ENCODE measurements at regions not wholly inside any gene's neighbourhood (a gene's known extent, or its start where the extent isn't known, plus 50 kb on each side); places are given as distances from the start of the nearest gene placed in this dataset.

DNA sequence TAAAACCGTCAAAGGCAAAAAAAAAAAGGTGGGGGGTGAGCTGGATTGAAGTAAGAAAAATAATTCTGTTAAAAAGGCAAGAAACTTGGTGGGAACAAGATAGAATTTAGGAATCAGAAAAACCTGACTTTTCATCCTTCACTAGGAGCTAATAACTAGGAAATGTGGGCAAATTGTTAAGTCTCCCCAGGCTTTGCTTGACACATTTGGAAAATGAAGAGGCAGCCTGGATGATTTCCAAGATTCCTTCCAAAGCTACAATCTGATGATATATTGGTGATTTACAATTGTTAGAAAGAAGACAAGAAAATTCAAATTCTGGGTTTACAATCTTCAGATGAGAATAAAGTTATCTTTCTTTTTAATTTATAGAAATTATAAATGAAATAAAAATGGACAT, 1062.5 kb downstream of the ADGRL3 start:
- no peak for TF ChIP-seq EP300 (IDR thresholded peaks at IDR 0.05)
- no peak for TF ChIP-seq CTCF (IDR thresholded peaks at IDR 0.05)
- TF ChIP-seq POLR2AphosphoS5 (IDR thresholded peaks at IDR 0.05) = no peak
- TF ChIP-seq POLR2A (IDR thresholded peaks at IDR 0.05) = no peak
- Histone ChIP-seq H3K36me3 (no peaks in the 10 kb centered on the region), H3K4me3 (no peak overlapping the region), H3K4me1 (no peaks in the 10 kb centered on the region), H3K9me3 (no peaks in the 10 kb centered on the region), H3K27ac (no peak overlapping the region), H3K27me3 (no peaks in the 10 kb centered on the region)
- 56% methylated on average over 1 of the region's 1 CpG for WGBS
- DNase-seq (ENCODE audit: low spot score in 2 of 2) = no peak

DNA sequence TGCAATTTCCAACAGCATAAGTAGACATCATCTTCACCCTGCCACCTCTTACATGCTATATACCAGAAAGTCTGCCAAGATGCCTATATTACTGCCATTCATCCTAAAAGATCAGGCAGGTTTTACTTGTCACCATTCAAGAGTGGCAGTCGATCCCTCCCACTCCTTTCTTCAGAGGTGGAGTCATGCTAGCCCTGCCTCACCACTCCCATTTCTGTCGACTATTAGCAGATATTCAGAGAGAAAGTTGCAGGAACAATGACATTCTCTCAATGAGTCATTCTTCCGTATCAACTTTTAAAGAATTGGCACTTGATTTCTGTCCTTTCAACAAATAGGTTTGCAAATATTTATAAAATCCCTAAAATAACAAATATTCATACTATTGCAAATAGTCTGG, 1060.1 kb downstream of the ADGRL3 start:
- Histone ChIP-seq H3K27me3 (no peaks in the 10 kb centered on the region), H3K9me3 (no peaks in the 10 kb centered on the region), H3K27ac (no peak overlapping the region), H3K4me1 (no peaks in the 10 kb centered on the region), H3K4me3 (no peak overlapping the region), H3K36me3 (no peaks in the 10 kb centered on the region)
- no peak for DNase-seq (ENCODE audit: low spot score in 2 of 2)
- TF ChIP-seq CTCF (IDR thresholded peaks at IDR 0.05) (no peak), EP300 (IDR thresholded peaks at IDR 0.05) (no peak), POLR2AphosphoS5 (IDR thresholded peaks at IDR 0.05) (no peak), POLR2A (IDR thresholded peaks at IDR 0.05) (no peak)
- 60% methylated on average over 3 of the region's 3 CpGs for WGBS

GRCh38 chr4:62256479-62256878, 1056.4 kb downstream of the ADGRL3 start:
- no peak for TF ChIP-seq EP300 (IDR thresholded peaks at IDR 0.05)
- TF ChIP-seq POLR2AphosphoS5 (IDR thresholded peaks at IDR 0.05) = no peak
- TF ChIP-seq CTCF (IDR thresholded peaks at IDR 0.05) = no peak
- TF ChIP-seq POLR2A (IDR thresholded peaks at IDR 0.05) = no peak
- Histone ChIP-seq H3K4me3 (no peak overlapping the region), H3K36me3 (no peaks in the 10 kb centered on the region), H3K27ac (no peak overlapping the region), H3K27me3 (no peaks in the 10 kb centered on the region), H3K4me1 (no peaks in the 10 kb centered on the region), H3K9me3 (no peaks in the 10 kb centered on the region)
- no peak for DNase-seq (ENCODE audit: low spot score in 2 of 2)

DNA sequence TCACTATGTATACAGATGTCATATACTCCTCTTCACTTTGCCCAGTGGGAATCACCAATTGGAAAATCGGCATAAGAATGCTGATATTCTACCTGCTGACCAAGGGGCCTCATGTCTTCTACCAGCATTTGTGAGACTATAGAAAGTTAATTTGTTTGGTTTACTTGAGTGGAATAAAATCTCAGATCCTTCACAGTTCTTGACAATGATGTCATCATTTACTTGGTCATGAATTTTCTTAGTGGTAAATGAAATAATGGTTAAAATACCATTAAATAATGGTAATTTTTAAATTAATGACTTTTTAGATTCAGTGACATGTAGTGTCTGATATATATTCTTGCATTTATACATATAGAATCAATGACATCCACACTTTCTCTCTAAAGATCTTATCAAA, 1052.6 kb downstream of the ADGRL3 start:
- TF ChIP-seq CTCF (IDR thresholded peaks at IDR 0.05) = no peak
- Histone ChIP-seq H3K36me3 (no peaks in the 10 kb centered on the region), H3K4me3 (no peak overlapping the region), H3K4me1 (no peaks in the 10 kb centered on the region), H3K27ac (no peak overlapping the region), H3K9me3 (no peaks in the 10 kb centered on the region), H3K27me3 (no peaks in the 10 kb centered on the region)
- no peak for DNase-seq (ENCODE audit: low spot score in 2 of 2)
- WGBS = 96% methylated on average over 1 of the region's 1 CpG

GRCh38 chr4:62250100-62250499, 1050.0 kb downstream of the ADGRL3 start:
- no peaks in the 10 kb centered on the region for H3K4me1 ChIP-seq
- no peak for DNase-seq (ENCODE audit: low spot score in 2 of 2)
- no peaks in the 10 kb centered on the region for H3K27me3 ChIP-seq
- 77% methylated on average over 4 of the region's 5 CpGs for WGBS
- TF ChIP-seq POLR2AphosphoS5 (IDR thresholded peaks at IDR 0.05) (no peak), POLR2A (IDR thresholded peaks at IDR 0.05) (no peak)
- no peak overlapping the region for H3K27ac ChIP-seq
- H3K9me3 ChIP-seq = no peaks in the 10 kb centered on the region
- no peak overlapping the region for H3K4me3 ChIP-seq
- no peaks in the 10 kb centered on the region for H3K36me3 ChIP-seq

- 92% methylated on average over 1 of the region's 1 CpG for WGBS
- H3K9me3 ChIP-seq = peaks cover 5% of the 10 kb centered on the region
- TF ChIP-seq CTCF (IDR thresholded peaks at IDR 0.05) (no peak), POLR2A (IDR thresholded peaks at IDR 0.05) (no peak), EP300 (IDR thresholded peaks at IDR 0.05) (no peak), POLR2AphosphoS5 (IDR thresholded peaks at IDR 0.05) (no peak)
- no peaks in the 10 kb centered on the region for H3K36me3 ChIP-seq
- H3K27me3 ChIP-seq = no peaks in the 10 kb centered on the region
- H3K4me1 ChIP-seq = no peaks in the 10 kb centered on the region
- no peak for DNase-seq (ENCODE audit: low spot score in 2 of 2)
- H3K4me3 ChIP-seq = no peak overlapping the region
- H3K27ac ChIP-seq = no peak overlapping the region
These were observed 1043.8 kb downstream of the ADGRL3 start for GRCh38 chr4:62243895-62244294.
